ENCODE measurements at regions not wholly inside any gene's neighbourhood (a gene's known extent, or its start where the extent isn't known, plus 50 kb on each side); places are given as distances from the start of the nearest gene placed in this dataset.

DNA sequence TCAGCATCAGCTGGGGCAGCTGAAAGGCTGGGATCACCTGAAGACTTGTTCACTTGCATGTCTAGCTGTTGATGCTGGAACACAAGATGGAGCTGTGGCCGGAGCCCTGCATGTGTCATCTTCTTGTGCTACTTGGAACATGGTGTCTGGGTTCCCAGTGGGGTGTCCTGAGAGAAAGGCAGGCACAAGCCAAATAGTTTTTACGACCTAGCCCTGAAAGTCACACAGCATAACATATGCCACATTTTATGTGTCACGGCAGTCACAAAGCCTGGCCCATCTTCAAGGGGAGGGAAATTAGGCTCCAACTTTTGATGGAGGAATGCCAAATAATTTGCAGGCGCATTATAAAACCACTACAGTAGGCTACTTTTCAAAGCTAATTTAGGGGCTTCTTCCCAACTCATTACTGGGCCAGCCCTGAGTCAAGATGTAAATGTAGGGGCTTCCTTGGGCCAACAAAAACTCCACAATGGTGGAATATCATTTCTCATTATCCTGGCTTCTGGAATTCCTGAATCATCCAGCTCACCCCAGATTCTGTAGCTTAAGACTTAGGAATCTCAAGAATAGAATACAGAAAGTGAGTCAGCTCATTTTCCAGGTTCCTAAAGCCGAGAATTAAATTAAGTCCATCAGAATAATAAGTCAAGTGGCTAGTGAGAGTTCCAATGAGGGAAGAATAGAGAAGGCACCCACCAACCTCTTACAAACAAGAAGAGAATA is 543.0 kb downstream of the TNS1 start:
- WGBS, result 90% methylated on average over 5 of the region's 5 CpGs

DNA sequence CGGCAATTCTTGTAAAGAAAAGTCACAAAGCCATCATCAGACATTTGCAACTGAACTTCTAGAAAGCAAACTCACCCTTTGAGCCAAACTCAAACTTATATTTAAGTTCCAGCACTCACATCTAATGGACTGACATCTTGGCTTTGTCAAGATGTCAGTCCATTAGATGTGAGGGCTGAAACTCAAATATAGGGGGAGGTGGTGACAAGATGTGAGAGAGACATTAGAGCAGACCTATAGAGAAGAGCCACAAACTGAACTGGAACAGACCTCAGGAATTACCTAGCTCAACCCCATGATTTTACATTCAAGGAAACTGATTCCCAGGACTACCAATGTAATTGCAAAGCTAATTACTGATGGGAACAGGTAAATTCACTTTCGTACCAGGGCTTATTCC is 543.8 kb downstream of the TNS1 start:
- H3K4me1 ChIP-seq (ENCODE audit: insufficient read depth, low read length), result no peaks in the 10 kb centered on the region
- H3K36me3 ChIP-seq (ENCODE audit: insufficient read depth, low read length), result no peaks in the 10 kb centered on the region
- no peak overlapping the region for H3K4me3 ChIP-seq (ENCODE audit: low read length)
- no peak overlapping the region for H3K9ac ChIP-seq (ENCODE audit: low read depth, low read length)
- 94% methylated on average over 2 of the region's 2 CpGs for WGBS
- no peak overlapping the region for H3K27ac ChIP-seq (ENCODE audit: low read depth, low read length)
- no peaks in the 10 kb centered on the region for H3K27me3 ChIP-seq (ENCODE audit: insufficient read depth, low read length)
- no peaks in the 10 kb centered on the region for H3K9me3 ChIP-seq (ENCODE audit: insufficient read depth, low read depth, low read length)

More for the DNA sequence above, 543.0 kb downstream of the TNS1 start:
- Histone ChIP-seq H3K27ac (ENCODE audit: low read depth, low read length) (no peak overlapping the region), H3K9me3 (ENCODE audit: insufficient read depth, low read depth, low read length) (no peaks in the 10 kb centered on the region), H3K4me1 (ENCODE audit: insufficient read depth, low read length) (no peaks in the 10 kb centered on the region), H3K27me3 (ENCODE audit: insufficient read depth, low read length) (no peaks in the 10 kb centered on the region), H3K36me3 (ENCODE audit: insufficient read depth, low read length) (no peaks in the 10 kb centered on the region), H3K4me3 (ENCODE audit: low read length) (no peak overlapping the region), H3K9ac (ENCODE audit: low read depth, low read length) (no peak overlapping the region)

DNA sequence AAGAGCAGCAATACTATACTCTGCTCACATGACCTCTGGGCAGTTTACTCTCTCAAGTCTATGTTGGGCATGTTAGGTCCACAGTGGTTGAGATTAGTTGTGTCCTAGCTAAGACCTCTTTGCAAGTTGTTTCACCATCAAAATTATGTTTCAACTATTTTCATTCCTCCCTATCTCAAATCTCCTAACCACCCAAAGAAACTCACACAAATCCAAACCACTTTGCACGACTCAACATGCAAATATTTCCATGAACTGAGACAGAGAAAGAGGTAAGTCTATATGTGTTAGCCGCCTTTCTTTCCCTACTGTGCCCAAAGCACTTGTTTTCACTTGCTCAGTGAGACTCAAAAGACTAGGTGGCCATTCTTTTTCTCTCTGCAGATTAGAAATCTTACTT is 546.8 kb downstream of the TNS1 start:
- Histone ChIP-seq H3K4me3 (ENCODE audit: low read length) (no peak overlapping the region), H3K27ac (ENCODE audit: low read depth, low read length) (no peak overlapping the region), H3K4me1 (ENCODE audit: insufficient read depth, low read length) (no peaks in the 10 kb centered on the region), H3K9me3 (ENCODE audit: insufficient read depth, low read depth, low read length) (no peaks in the 10 kb centered on the region), H3K27me3 (ENCODE audit: insufficient read depth, low read length) (no peaks in the 10 kb centered on the region), H3K9ac (ENCODE audit: low read depth, low read length) (no peak overlapping the region), H3K36me3 (ENCODE audit: insufficient read depth, low read length) (no peaks in the 10 kb centered on the region)
- WGBS, result 74% methylated on average over 2 of the region's 2 CpGs

DNA sequence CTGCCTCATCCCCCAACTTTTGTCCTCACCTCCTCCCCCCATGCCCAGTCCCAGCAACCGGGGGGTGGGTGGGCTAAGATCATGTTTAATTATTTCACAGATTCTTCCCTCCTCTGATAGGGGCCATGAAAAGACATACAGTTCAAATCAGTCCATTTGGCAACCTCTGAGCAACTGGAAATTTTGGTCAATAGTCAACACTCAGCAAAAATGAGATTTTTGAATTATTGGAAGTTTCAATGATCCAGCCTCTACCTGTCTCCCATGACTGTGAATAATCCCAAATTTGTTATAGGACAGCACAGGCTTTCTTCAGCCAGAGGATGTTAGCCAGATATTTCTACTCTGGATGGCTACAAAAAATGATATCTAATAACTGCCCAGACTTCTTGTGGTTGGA is 549.9 kb downstream of the TNS1 start:
- 100% methylated on average over 1 of the region's 1 CpG for WGBS
- Histone ChIP-seq H3K4me1 (ENCODE audit: insufficient read depth, low read length) (no peaks in the 10 kb centered on the region), H3K27me3 (ENCODE audit: insufficient read depth, low read length) (no peaks in the 10 kb centered on the region), H3K27ac (ENCODE audit: low read depth, low read length) (no peak overlapping the region), H3K9me3 (ENCODE audit: insufficient read depth, low read depth, low read length) (no peaks in the 10 kb centered on the region), H3K4me3 (ENCODE audit: low read length) (no peak overlapping the region), H3K36me3 (ENCODE audit: insufficient read depth, low read length) (no peaks in the 10 kb centered on the region), H3K9ac (ENCODE audit: low read depth, low read length) (no peak overlapping the region)

DNA sequence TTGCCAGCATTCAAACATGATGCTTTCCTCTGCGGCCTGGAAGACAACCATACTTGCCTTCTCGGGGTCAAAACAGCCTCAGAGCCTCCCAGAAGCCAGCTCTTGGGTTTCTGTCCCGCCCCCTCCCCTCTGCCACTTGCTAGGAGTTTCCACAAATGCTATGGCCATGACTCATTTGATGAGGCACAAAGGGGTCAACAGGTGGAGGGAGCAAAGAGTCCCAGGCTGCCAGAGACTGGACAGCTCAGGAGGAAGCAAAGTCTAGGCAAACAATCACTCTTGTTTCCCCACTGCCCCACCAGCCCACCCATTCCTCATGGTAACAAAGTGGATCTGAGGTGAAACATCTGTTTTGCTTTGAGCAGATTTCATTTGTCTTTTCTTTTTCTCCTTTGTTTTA is 551.1 kb downstream of the TNS1 start:
- H3K36me3 ChIP-seq (ENCODE audit: insufficient read depth, low read length), result no peaks in the 10 kb centered on the region
- H3K27me3 ChIP-seq (ENCODE audit: insufficient read depth, low read length), result no peaks in the 10 kb centered on the region
- H3K27ac ChIP-seq (ENCODE audit: low read depth, low read length), result no peak overlapping the region
- no peaks in the 10 kb centered on the region for H3K4me1 ChIP-seq (ENCODE audit: insufficient read depth, low read length)
- no peak overlapping the region for H3K4me3 ChIP-seq (ENCODE audit: low read length)
- H3K9me3 ChIP-seq (ENCODE audit: insufficient read depth, low read depth, low read length), result no peaks in the 10 kb centered on the region
- 78% methylated on average over 3 of the region's 3 CpGs for WGBS
- H3K9ac ChIP-seq (ENCODE audit: low read depth, low read length), result no peak overlapping the region

DNA sequence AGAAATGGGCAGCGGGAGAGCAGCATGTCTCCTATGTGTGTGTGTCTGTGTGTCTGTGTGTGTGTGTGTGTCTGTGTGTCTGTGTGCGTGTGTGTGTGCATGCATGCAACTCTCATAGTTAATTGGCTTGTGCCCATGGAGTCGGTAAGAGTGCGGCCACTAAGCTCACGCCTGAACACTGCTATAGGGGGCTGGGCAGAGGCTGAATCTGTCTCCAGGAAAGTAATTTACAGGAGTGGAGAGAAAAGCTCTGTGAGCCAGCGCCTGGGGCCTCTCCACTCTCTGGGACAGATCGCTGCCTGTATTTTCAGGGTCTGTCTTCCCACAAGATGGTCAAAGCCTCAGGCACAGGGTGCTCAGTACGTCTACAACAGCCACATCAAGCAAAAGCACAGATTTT is 553.4 kb downstream of the TNS1 start:
- H3K9me3 ChIP-seq (ENCODE audit: insufficient read depth, low read depth, low read length), result no peaks in the 10 kb centered on the region
- H3K4me3 ChIP-seq (ENCODE audit: low read length), result no peak overlapping the region
- H3K4me1 ChIP-seq (ENCODE audit: insufficient read depth, low read length), result no peaks in the 10 kb centered on the region
- H3K36me3 ChIP-seq (ENCODE audit: insufficient read depth, low read length), result no peaks in the 10 kb centered on the region
- 93% methylated on average over 8 of the region's 8 CpGs for WGBS
- no peaks in the 10 kb centered on the region for H3K27me3 ChIP-seq (ENCODE audit: insufficient read depth, low read length)
- no peak overlapping the region for H3K27ac ChIP-seq (ENCODE audit: low read depth, low read length)
- H3K9ac ChIP-seq (ENCODE audit: low read depth, low read length), result no peak overlapping the region

DNA sequence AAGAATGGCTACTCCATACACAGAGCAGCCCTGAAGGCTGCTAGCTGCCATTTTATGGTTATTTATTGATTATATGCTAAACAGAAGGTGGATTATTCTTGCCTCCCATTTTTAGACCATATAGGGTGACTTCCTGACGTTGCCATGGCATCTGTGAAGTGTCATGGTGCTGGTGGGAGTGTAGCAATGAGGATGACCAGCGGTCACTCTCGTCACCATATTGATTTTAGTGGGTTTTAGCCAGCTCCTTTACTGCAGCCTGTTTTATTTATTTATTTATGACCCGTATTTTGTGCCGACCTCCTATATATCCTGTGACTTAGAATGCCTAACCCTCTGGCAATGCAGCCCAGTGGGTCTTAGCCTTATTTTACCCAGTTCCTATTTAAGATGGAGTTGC is 553.9 kb downstream of the TNS1 start:
- Histone ChIP-seq H3K27me3 (ENCODE audit: insufficient read depth, low read length) (no peaks in the 10 kb centered on the region), H3K4me1 (ENCODE audit: insufficient read depth, low read length) (no peaks in the 10 kb centered on the region), H3K36me3 (ENCODE audit: insufficient read depth, low read length) (no peaks in the 10 kb centered on the region), H3K27ac (ENCODE audit: low read depth, low read length) (no peak overlapping the region), H3K9ac (ENCODE audit: low read depth, low read length) (no peak overlapping the region), H3K4me3 (ENCODE audit: low read length) (no peak overlapping the region), H3K9me3 (ENCODE audit: insufficient read depth, low read depth, low read length) (no peaks in the 10 kb centered on the region)
- 95% methylated on average over 5 of the region's 5 CpGs for WGBS

DNA sequence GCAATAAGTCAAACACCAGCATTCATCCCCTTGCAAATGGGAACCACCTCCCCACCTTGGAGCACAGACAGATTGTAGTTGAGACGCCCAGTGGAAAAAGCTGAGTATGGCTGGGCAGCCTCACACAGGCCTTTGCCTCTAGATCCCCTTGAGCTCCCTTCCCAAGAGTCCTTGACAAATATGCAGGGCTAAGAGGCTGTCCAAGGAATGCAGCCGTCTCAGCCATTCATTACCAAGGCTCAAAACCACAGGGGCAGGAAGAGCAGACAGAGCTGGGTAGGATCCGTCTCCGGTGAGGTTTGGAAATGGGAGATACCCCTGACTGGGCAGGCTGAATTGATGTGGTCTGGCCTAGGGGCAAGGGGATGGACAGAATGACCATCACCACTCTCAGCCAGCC is 557.1 kb downstream of the TNS1 start:
- 90% methylated on average over 4 of the region's 4 CpGs for WGBS
- no peaks in the 10 kb centered on the region for H3K9me3 ChIP-seq (ENCODE audit: insufficient read depth, low read depth, low read length)
- no peaks in the 10 kb centered on the region for H3K27me3 ChIP-seq (ENCODE audit: insufficient read depth, low read length)
- no peak overlapping the region for H3K4me3 ChIP-seq (ENCODE audit: low read length)
- no peak overlapping the region for H3K27ac ChIP-seq (ENCODE audit: low read depth, low read length)
- no peak overlapping the region for H3K9ac ChIP-seq (ENCODE audit: low read depth, low read length)
- H3K36me3 ChIP-seq (ENCODE audit: insufficient read depth, low read length), result no peaks in the 10 kb centered on the region
- no peaks in the 10 kb centered on the region for H3K4me1 ChIP-seq (ENCODE audit: insufficient read depth, low read length)

DNA sequence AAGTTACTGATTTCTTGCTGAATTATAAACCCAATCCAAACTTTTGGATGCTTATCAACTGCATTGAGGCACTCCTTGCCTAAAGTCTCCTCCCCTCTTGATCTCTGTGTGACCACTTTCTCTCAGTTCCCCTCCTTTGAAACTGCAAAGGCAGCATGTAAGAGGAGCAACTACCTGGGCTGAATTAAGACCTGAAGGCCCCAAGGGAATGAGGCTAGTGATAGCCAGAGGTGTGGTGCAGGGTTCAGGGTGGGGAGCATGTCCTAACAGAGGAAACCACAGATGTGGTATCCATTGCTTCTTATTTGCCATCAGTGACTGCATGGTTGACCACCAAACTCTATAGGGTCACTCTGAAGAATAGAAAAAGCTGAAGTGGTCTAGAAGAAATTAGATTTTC is 557.9 kb downstream of the TNS1 start:
- H3K27me3 ChIP-seq (ENCODE audit: insufficient read depth, low read length), result no peaks in the 10 kb centered on the region
- no peak overlapping the region for H3K27ac ChIP-seq (ENCODE audit: low read depth, low read length)
- no peak overlapping the region for H3K9ac ChIP-seq (ENCODE audit: low read depth, low read length)
- no peak overlapping the region for H3K4me3 ChIP-seq (ENCODE audit: low read length)
- H3K36me3 ChIP-seq (ENCODE audit: insufficient read depth, low read length), result no peaks in the 10 kb centered on the region
- no peaks in the 10 kb centered on the region for H3K4me1 ChIP-seq (ENCODE audit: insufficient read depth, low read length)
- no peaks in the 10 kb centered on the region for H3K9me3 ChIP-seq (ENCODE audit: insufficient read depth, low read depth, low read length)

DNA sequence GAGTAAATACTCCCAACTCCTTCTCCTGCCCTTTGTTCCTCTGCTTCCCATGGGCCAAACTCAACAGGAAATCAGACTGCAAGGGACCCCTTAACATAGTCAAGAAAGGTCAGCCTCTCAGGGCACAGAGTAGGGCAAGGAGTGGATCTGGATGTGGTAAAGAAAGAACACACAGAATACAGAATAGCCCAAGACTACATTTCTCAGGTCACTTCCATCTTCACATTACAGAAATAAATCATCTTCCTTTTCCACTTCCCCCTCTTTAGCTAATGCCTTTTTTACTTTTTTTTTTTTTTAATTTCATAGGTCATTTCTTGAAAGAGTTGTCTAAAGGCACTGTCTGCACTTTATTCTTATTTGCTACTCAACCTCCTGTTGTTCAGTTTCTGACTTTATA is 558.3 kb downstream of the TNS1 start:
- Histone ChIP-seq H3K4me3 (ENCODE audit: low read length) (no peak overlapping the region), H3K9me3 (ENCODE audit: insufficient read depth, low read depth, low read length) (no peaks in the 10 kb centered on the region), H3K36me3 (ENCODE audit: insufficient read depth, low read length) (no peaks in the 10 kb centered on the region), H3K4me1 (ENCODE audit: insufficient read depth, low read length) (no peaks in the 10 kb centered on the region), H3K27me3 (ENCODE audit: insufficient read depth, low read length) (no peaks in the 10 kb centered on the region), H3K27ac (ENCODE audit: low read depth, low read length) (no peak overlapping the region), H3K9ac (ENCODE audit: low read depth, low read length) (no peak overlapping the region)

DNA sequence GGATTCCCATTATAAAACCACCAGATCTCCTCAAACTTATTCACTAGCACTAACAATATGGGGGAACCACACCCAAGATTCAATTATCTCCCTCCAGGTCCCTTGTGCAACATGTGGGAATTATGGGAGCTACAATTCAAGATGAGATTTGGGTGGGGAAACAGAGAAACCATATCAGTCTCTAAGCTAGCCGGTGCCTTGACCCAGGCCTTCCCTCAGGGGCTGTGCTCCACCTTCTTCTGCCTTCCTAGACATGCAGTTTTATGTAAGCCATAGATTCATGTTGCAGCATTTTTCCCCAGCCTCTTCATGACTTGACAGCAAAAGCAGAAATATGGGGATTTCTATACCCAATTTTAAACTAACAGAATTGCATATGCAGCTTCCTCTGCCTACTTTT is 559.2 kb downstream of the TNS1 start:
- H3K9ac ChIP-seq (ENCODE audit: low read depth, low read length), result no peak overlapping the region
- H3K36me3 ChIP-seq (ENCODE audit: insufficient read depth, low read length), result no peaks in the 10 kb centered on the region
- H3K4me1 ChIP-seq (ENCODE audit: insufficient read depth, low read length), result no peaks in the 10 kb centered on the region
- no peak overlapping the region for H3K27ac ChIP-seq (ENCODE audit: low read depth, low read length)
- 89% methylated on average over 1 of the region's 1 CpG for WGBS
- no peak overlapping the region for H3K4me3 ChIP-seq (ENCODE audit: low read length)
- no peaks in the 10 kb centered on the region for H3K27me3 ChIP-seq (ENCODE audit: insufficient read depth, low read length)
- no peaks in the 10 kb centered on the region for H3K9me3 ChIP-seq (ENCODE audit: insufficient read depth, low read depth, low read length)

DNA sequence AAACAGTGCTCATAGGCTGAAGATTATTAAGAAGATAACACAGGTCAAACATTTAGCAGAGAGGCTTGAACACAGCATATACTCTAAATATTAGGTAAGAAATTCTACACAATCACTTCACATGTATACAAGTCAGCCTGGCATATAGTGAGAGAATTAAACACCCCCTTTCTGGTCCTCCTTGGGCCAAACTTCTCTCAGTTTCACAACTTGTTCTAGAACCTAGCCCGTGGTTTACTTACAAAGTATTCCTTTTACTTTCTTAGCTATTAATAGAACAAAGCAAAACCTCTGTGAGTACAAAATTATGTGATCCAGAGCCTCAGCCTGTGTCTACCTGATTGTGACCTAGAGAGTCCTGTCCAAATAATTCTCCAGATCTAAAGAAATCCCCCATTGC is 562.8 kb downstream of the TNS1 start:
- Histone ChIP-seq H3K9ac (ENCODE audit: low read depth, low read length) (no peak overlapping the region), H3K27ac (ENCODE audit: low read depth, low read length) (no peak overlapping the region), H3K4me1 (ENCODE audit: insufficient read depth, low read length) (no peaks in the 10 kb centered on the region), H3K36me3 (ENCODE audit: insufficient read depth, low read length) (no peaks in the 10 kb centered on the region), H3K4me3 (ENCODE audit: low read length) (no peak overlapping the region), H3K9me3 (ENCODE audit: insufficient read depth, low read depth, low read length) (no peaks in the 10 kb centered on the region), H3K27me3 (ENCODE audit: insufficient read depth, low read length) (no peaks in the 10 kb centered on the region)
- 88% methylated on average over 1 of the region's 1 CpG for WGBS
